Ascending aorta (tissue), 2 donors: ENCODE measurements at regions not wholly inside any gene's neighbourhood (a gene's known extent, or its start where the extent isn't known, plus 50 kb on each side); places are given as distances from the start of the nearest gene placed in this dataset.

ENCODE experiments used
- DNase-seq, 2 donors: peaks; one replicate each; pipeline ENCODE4 v3.0.0-alpha.2; 2019; ENCODE audit warnings: low spot score in 2 of 2
- H3K27ac ChIP-seq, 2 donors: fragments of 200-600 bp; sonication (generic); one replicate each; pipeline ENCODE4 v1.5.1; 2016 to 2017; ENCODE audit warnings: mild to moderate bottlenecking in 1 of 2
- H3K27me3 ChIP-seq: fragments of 200-600 bp; sonication (generic); one replicate; pipeline ENCODE4 v1.5.1; 2017
- H3K36me3 ChIP-seq, 2 donors: fragments of 200-600 bp; sonication (generic); one replicate each; pipeline ENCODE4 v1.5.1; 2016
- H3K4me1 ChIP-seq, 2 donors: fragments of 200-600 bp; sonication (generic); one replicate each; pipeline ENCODE4 v1.5.1; 2016 to 2017; ENCODE audit warnings: mild to moderate bottlenecking in 1 of 2
- H3K4me3 ChIP-seq, 2 donors: fragments of 200-600 bp; sonication (generic); one replicate each; pipeline ENCODE4 v1.5.1; 2016 to 2017; ENCODE audit warnings: mild to moderate bottlenecking in 1 of 2
- H3K9me3 ChIP-seq, 2 donors: fragments of 200-600 bp; sonication (generic); one replicate each; pipeline ENCODE4 v1.5.1; 2016
- intact Hi-C: fragments of 100-400 bp; cut with DNase I; formaldehyde crosslinking; loops from one replicate; pipeline ENCODE4 v1.15.1; 2023
- TF ChIP-seq, protein P1 (sequence below), 3 experiments: fragments of 200-600 bp in 2 of 3; fragments of 450-650 bp in 1 of 3; sonication (generic) in 2 of 3; IDR thresholded peaks; one replicate each; pipeline ENCODE4 v1.5.1; 2016 to 2019; ENCODE audit warnings: antibody characterized with exemption in 3 of 3, mild to moderate bottlenecking in 1 of 3, moderate library complexity in 1 of 3

DNA sequence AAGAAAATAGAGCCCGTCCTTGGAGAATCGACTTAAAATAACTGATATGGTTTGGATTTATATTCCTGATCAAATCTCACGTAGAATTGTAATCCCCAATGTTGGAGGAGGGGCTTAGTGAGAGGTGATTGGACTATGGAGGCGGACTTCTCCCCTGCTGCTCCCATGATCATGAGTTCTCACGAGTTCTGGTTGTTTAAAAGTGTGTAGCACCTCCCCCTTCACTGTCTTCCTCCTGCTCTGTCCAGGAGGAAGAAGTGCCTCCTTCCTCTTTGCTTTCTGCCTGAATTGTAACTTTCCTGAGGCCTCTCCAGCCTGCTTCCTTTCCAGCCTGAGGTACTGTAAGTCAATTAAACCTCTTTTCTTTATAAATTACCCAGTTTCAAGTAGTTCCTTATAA, 529.2 kb downstream of the HAO1 start:
- Histone ChIP-seq H3K36me3 (no peaks in the 10 kb centered on the region), H3K27me3 (no peaks in the 10 kb centered on the region), H3K9me3 (no peaks in the 10 kb centered on the region), H3K4me3 (no peak overlapping the region), H3K27ac (no peak overlapping the region), H3K4me1 (no peaks in the 10 kb centered on the region)
- intact Hi-C loops: no loop called here
- DNase-seq: no peak
- TF ChIP-seq, protein P1, sequence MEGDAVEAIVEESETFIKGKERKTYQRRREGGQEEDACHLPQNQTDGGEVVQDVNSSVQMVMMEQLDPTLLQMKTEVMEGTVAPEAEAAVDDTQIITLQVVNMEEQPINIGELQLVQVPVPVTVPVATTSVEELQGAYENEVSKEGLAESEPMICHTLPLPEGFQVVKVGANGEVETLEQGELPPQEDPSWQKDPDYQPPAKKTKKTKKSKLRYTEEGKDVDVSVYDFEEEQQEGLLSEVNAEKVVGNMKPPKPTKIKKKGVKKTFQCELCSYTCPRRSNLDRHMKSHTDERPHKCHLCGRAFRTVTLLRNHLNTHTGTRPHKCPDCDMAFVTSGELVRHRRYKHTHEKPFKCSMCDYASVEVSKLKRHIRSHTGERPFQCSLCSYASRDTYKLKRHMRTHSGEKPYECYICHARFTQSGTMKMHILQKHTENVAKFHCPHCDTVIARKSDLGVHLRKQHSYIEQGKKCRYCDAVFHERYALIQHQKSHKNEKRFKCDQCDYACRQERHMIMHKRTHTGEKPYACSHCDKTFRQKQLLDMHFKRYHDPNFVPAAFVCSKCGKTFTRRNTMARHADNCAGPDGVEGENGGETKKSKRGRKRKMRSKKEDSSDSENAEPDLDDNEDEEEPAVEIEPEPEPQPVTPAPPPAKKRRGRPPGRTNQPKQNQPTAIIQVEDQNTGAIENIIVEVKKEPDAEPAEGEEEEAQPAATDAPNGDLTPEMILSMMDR (IDR thresholded peaks at IDR 0.05): no peak

GRCh38 chr20:7415427-7415826, 524.8 kb downstream of the HAO1 start:
- no peaks in the 10 kb centered on the region for H3K36me3 ChIP-seq
- no peaks in the 10 kb centered on the region for H3K4me1 ChIP-seq
- TF ChIP-seq, protein P1 (IDR thresholded peaks at IDR 0.05): no peak
- H3K27ac ChIP-seq: no peak overlapping the region
- intact Hi-C loops: no loop called here
- no peak for DNase-seq
- no peaks in the 10 kb centered on the region for H3K27me3 ChIP-seq
- no peaks in the 10 kb centered on the region for H3K9me3 ChIP-seq
- no peak overlapping the region for H3K4me3 ChIP-seq

GRCh38 chr20:7416382-7416781, 523.9 kb downstream of the HAO1 start:
- Histone ChIP-seq H3K4me3 (no peak overlapping the region), H3K27me3 (no peaks in the 10 kb centered on the region), H3K27ac (no peak overlapping the region), H3K36me3 (no peaks in the 10 kb centered on the region), H3K9me3 (no peaks in the 10 kb centered on the region), H3K4me1 (no peaks in the 10 kb centered on the region)
- DNase-seq: no peak
- TF ChIP-seq, protein P1 (IDR thresholded peaks at IDR 0.05): no peak
- intact Hi-C loops: no loop called here

GRCh38 chr20:7420345-7420744, 519.9 kb downstream of the HAO1 start:
- no peak overlapping the region for H3K27ac ChIP-seq
- no peak overlapping the region for H3K4me3 ChIP-seq
- H3K9me3 ChIP-seq: no peaks in the 10 kb centered on the region
- intact Hi-C loops: no loop called here
- TF ChIP-seq, protein P1 (IDR thresholded peaks at IDR 0.05): no peak
- no peaks in the 10 kb centered on the region for H3K36me3 ChIP-seq
- DNase-seq: no peak
- no peaks in the 10 kb centered on the region for H3K4me1 ChIP-seq
- H3K27me3 ChIP-seq: no peaks in the 10 kb centered on the region

DNA sequence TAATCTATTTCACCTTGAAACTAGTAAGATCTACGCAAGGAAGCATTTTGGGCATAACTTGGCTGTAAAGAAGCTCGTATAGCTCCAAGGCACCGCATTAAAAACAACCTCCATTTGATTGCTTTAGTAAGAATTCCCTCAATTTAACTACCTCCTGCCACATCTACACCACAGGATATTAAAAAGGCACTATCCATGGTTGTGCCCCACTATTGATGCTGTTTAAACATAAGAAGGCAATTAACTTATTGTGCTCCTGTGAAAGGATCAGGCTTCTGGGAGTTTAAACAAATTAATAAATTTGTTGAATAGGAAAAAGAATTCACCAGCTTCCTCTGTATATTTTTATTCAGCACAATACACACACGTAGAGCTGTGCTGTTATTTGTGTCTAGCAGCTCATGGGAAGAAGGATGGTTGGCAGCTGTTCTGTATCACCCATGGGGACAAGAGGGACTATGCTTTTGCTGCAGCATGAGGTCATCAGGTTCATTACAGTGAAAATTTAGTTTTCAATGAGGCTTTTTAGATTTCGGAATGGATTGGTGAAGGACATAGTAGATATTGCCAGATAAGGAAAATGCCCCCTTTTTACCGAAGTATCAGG, 513.3 kb downstream of the HAO1 start:
- no peak overlapping the region for H3K27ac ChIP-seq
- no peaks in the 10 kb centered on the region for H3K27me3 ChIP-seq
- TF ChIP-seq, protein P1 (IDR thresholded peaks at IDR 0.05): no peak
- H3K9me3 ChIP-seq: no peaks in the 10 kb centered on the region
- intact Hi-C loops: no loop called here
- H3K4me1 ChIP-seq: no peaks in the 10 kb centered on the region
- H3K36me3 ChIP-seq: no peaks in the 10 kb centered on the region
- DNase-seq: no peak
- H3K4me3 ChIP-seq: no peak overlapping the region

DNA sequence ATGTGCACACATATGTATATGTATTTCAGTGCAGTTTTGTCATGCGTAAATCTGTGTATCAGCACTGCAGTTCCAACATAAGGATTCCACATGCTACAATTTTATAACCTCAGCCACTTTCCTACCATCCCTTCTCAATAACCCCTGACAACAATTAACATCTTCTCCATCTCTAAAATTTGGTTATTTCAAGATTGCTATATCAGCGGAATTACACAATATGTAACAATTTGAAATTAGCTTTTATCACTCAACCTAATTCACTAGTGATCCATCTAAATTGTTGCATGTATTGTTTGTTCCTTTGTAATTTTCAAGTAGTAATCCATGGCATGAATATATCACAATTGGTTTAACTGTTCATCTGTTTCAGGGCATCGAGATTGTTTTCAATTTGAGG, 511.3 kb downstream of the HAO1 start:
- intact Hi-C loops: no loop called here
- H3K27ac ChIP-seq: no peak overlapping the region
- H3K4me3 ChIP-seq: no peak overlapping the region
- DNase-seq: no peak
- no peaks in the 10 kb centered on the region for H3K4me1 ChIP-seq
- no peaks in the 10 kb centered on the region for H3K36me3 ChIP-seq
- H3K9me3 ChIP-seq: no peaks in the 10 kb centered on the region
- no peaks in the 10 kb centered on the region for H3K27me3 ChIP-seq
- TF ChIP-seq, protein P1 (IDR thresholded peaks at IDR 0.05): no peak
